ENCODE measurements at regions not wholly inside any gene's neighbourhood (a gene's known extent, or its start where the extent isn't known, plus 50 kb on each side); places are given as distances from the start of the nearest gene placed in this dataset.

DNA sequence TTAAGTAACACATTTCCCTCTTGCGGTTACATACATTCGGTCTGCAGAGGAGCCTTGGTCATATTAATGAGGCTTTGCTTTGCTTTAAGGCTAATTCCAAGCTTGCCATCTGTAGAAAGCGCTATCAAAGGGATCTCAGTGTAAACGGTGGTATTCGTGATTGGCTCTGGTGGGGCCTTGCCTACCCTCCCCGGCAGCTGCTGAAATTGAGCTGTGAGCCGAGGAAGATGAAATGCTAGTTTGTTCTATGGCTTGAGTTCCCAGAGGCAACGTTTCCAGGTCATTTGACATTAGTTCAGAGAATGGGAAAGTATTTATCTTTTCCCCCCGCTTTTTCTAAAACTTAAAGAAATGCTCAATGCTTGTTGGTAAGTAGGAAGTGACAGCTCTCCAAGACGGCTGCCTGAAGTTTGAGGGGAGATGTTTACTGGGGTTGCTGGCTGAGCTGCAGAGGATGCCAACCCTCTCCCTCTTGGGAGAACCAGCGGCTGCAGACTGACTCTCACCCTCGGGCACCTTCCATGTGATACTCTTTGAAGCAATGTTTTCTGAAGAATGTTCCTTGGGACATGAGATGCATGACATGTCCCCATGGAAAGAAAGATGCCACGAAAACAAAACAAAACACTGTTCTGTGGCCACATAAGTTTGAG is 458.7 kb upstream of the EEF2KMT start:
- Histone ChIP-seq H3K4me1 (ENCODE audit: control insufficient read depth, low read length) (no peaks in the 10 kb centered on the region), H3K4me2 (ENCODE audit: low read length) (no peak overlapping the region), H3K36me3 (ENCODE audit: control insufficient read depth, low read length) (no peaks in the 10 kb centered on the region), H3K4me3 (ENCODE audit: low read length) (no peak overlapping the region), H3K27me3 (ENCODE audit: control insufficient read depth, low read length) (no peaks in the 10 kb centered on the region), H3K9me2 (replicated peaks; ENCODE audit: control insufficient read depth, low read length) (no peaks in the 10 kb centered on the region), H3K79me2 (ENCODE audit: control insufficient read depth, low read length) (no peaks in the 10 kb centered on the region), H3K27ac (ENCODE audit: low read depth, low read length) (no peak overlapping the region), H3F3A (ENCODE audit: control insufficient read depth, insufficient read depth) (no peaks in the 10 kb centered on the region), H4K20me1 (ENCODE audit: control insufficient read depth, insufficient read depth, low read depth, low read length) (no peaks in the 10 kb centered on the region), H3K9me3 (ENCODE audit: control insufficient read depth, insufficient read depth, low read length) (peaks cover 9% of the 10 kb centered on the region; the same call in 1 of the 2 replicates)
- TF ChIP-seq, protein P1, sequence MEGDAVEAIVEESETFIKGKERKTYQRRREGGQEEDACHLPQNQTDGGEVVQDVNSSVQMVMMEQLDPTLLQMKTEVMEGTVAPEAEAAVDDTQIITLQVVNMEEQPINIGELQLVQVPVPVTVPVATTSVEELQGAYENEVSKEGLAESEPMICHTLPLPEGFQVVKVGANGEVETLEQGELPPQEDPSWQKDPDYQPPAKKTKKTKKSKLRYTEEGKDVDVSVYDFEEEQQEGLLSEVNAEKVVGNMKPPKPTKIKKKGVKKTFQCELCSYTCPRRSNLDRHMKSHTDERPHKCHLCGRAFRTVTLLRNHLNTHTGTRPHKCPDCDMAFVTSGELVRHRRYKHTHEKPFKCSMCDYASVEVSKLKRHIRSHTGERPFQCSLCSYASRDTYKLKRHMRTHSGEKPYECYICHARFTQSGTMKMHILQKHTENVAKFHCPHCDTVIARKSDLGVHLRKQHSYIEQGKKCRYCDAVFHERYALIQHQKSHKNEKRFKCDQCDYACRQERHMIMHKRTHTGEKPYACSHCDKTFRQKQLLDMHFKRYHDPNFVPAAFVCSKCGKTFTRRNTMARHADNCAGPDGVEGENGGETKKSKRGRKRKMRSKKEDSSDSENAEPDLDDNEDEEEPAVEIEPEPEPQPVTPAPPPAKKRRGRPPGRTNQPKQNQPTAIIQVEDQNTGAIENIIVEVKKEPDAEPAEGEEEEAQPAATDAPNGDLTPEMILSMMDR (IDR thresholded peaks at IDR 0.05; ENCODE audit: low read depth, low read length, poor library complexity, severe bottlenecking), result no peak
- TF ChIP-seq EZH2phosphoT487 (IDR thresholded peaks at IDR 0.05; ENCODE audit: borderline replicate concordance, low read length), result no peak

DNA sequence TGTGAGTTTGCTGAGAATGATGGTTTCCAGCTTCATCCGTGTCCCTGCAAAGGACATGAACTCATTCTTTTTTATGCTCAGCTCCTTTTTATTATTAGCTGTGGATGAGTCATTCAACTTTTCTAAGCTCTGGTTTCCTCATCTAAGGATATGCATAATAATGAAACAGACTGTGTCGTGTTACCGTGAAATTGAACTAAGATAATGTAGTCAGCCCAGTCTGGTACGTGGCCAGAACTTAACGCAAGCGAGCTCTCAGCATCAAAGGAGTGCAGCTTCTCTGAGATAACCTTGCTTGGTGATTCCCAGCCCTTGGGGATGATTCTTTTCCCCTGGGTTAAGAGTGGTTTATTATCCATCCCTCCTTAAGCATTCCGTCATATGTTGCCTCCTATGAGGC is 454.3 kb upstream of the EEF2KMT start:
- Histone ChIP-seq H3K9me3 (ENCODE audit: control insufficient read depth, insufficient read depth, low read length) (no peaks in the 10 kb centered on the region), H3K4me1 (ENCODE audit: control insufficient read depth, low read length) (no peaks in the 10 kb centered on the region), H3K27ac (ENCODE audit: low read depth, low read length) (no peak overlapping the region), H3F3A (ENCODE audit: control insufficient read depth, insufficient read depth) (no peaks in the 10 kb centered on the region), H3K27me3 (ENCODE audit: control insufficient read depth, low read length) (no peaks in the 10 kb centered on the region), H3K4me3 (ENCODE audit: low read length) (no peak overlapping the region), H3K9me2 (replicated peaks; ENCODE audit: control insufficient read depth, low read length) (no peaks in the 10 kb centered on the region), H3K36me3 (ENCODE audit: control insufficient read depth, low read length) (no peaks in the 10 kb centered on the region), H3K79me2 (ENCODE audit: control insufficient read depth, low read length) (no peaks in the 10 kb centered on the region), H3K4me2 (ENCODE audit: low read length) (no peak overlapping the region), H4K20me1 (ENCODE audit: control insufficient read depth, insufficient read depth, low read depth, low read length) (no peaks in the 10 kb centered on the region)
- no peak for TF ChIP-seq EZH2phosphoT487 (IDR thresholded peaks at IDR 0.05; ENCODE audit: borderline replicate concordance, low read length)
- TF ChIP-seq, protein P1 (IDR thresholded peaks at IDR 0.05; ENCODE audit: low read depth, low read length, poor library complexity, severe bottlenecking), result no peak

DNA sequence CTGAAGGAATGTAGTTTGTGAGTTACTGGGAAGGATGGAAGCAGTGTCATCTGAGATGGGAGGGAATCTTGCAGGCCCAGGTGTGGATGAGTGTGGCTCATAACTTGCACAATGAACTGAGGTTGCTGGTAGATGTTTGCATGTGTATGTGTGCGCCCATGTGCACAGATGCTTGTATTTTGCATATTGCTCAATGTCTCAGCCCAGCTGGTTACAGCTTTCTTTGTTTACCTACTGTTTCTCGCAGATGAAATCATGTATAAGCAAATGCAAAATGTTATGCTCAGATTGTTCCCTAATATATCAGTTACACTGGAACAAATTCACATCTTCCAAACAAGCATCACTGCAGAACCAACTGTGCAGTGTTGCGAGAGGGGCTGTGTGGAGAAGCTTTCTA is 452.2 kb upstream of the EEF2KMT start:
- no peak overlapping the region for H3K27ac ChIP-seq (ENCODE audit: low read depth, low read length)
- TF ChIP-seq, protein P1 (IDR thresholded peaks at IDR 0.05; ENCODE audit: low read depth, low read length, poor library complexity, severe bottlenecking), result no peak
- TF ChIP-seq EZH2phosphoT487 (IDR thresholded peaks at IDR 0.05; ENCODE audit: borderline replicate concordance, low read length), result no peak
- no peaks in the 10 kb centered on the region for H3K9me3 ChIP-seq (ENCODE audit: control insufficient read depth, insufficient read depth, low read length)
- H3K79me2 ChIP-seq (ENCODE audit: control insufficient read depth, low read length), result no peaks in the 10 kb centered on the region
- H3K36me3 ChIP-seq (ENCODE audit: control insufficient read depth, low read length), result no peaks in the 10 kb centered on the region
- no peaks in the 10 kb centered on the region for H3F3A ChIP-seq (ENCODE audit: control insufficient read depth, insufficient read depth)
- no peaks in the 10 kb centered on the region for H3K4me1 ChIP-seq (ENCODE audit: control insufficient read depth, low read length)
- no peaks in the 10 kb centered on the region for H3K9me2 ChIP-seq (replicated peaks; ENCODE audit: control insufficient read depth, low read length)
- no peaks in the 10 kb centered on the region for H4K20me1 ChIP-seq (ENCODE audit: control insufficient read depth, insufficient read depth, low read depth, low read length)
- no peak overlapping the region for H3K4me2 ChIP-seq (ENCODE audit: low read length)
- H3K27me3 ChIP-seq (ENCODE audit: control insufficient read depth, low read length), result no peaks in the 10 kb centered on the region
- H3K4me3 ChIP-seq (ENCODE audit: low read length), result no peak overlapping the region
